ENCODE measurements at regions not wholly inside any gene's neighbourhood (a gene's known extent, or its start where the extent isn't known, plus 50 kb on each side); places are given as distances from the start of the nearest gene placed in this dataset.

GRCh38 chr13:47299304-47299703 is 402.5 kb upstream of the HTR2A start:
- ATAC-seq (ENCODE audit: poor library complexity) (no peak), DNase-seq (no peak)
- ChIA-PET CTCF (no interaction called here), POLR2A (no interaction called here)
- no peaks in the 10 kb centered on the region for H3K4me1 Mint-ChIP-seq (ENCODE audit: low read depth)
- no peaks in the 10 kb centered on the region for H3K4me1 ChIP-seq (ENCODE audit: insufficient read depth, low read length)
- no peak overlapping the region for H3K4me3 Mint-ChIP-seq
- TF ChIP-seq CTCF (IDR thresholded peaks at IDR 0.05), result no peak
- no peaks in the 10 kb centered on the region for H3K27me3 ChIP-seq (ENCODE audit: control insufficient read depth in 1 of 2, insufficient read depth in 2 of 2, low read length in 2 of 2)
- no peaks in the 10 kb centered on the region for H3K9me3 ChIP-seq (ENCODE audit: control insufficient read depth in 1 of 2, insufficient read depth in 1 of 2, low read length in 2 of 2)
- H3K27me3 Mint-ChIP-seq, result peaks cover 11% of the 10 kb centered on the region
- intact Hi-C loops (cut with DNase I, micrococcal nuclease), result no loop called here
- no peaks in the 10 kb centered on the region for H3K9me3 Mint-ChIP-seq
- H3K36me3 Mint-ChIP-seq (ENCODE audit: low read depth), result no peaks in the 10 kb centered on the region
- H3K36me3 ChIP-seq (ENCODE audit: insufficient read depth, low read length), result no peaks in the 10 kb centered on the region
- H3K4me3 ChIP-seq (ENCODE audit: low read length), result no peak overlapping the region
- no peak overlapping the region for H3K27ac ChIP-seq (ENCODE audit: low read depth in 1 of 2, low read length in 2 of 2)
- no peak overlapping the region for H3K27ac Mint-ChIP-seq

- DNase-seq (no peak), ATAC-seq (ENCODE audit: poor library complexity) (no peak)
- peaks cover 14% of the 10 kb centered on the region for H3K27me3 Mint-ChIP-seq
- POLR2A ChIA-PET, result no interaction called here
- H3K9me3 Mint-ChIP-seq, result no peaks in the 10 kb centered on the region
- H3K4me3 ChIP-seq (ENCODE audit: low read length), result no peak overlapping the region
- intact Hi-C loops (cut with DNase I, micrococcal nuclease), result no loop called here
- H3K36me3 Mint-ChIP-seq (ENCODE audit: low read depth), result no peaks in the 10 kb centered on the region
- no peaks in the 10 kb centered on the region for H3K4me1 Mint-ChIP-seq (ENCODE audit: low read depth)
- no peaks in the 10 kb centered on the region for H3K36me3 ChIP-seq (ENCODE audit: insufficient read depth, low read length)
- no peak overlapping the region for H3K27ac Mint-ChIP-seq
- no peaks in the 10 kb centered on the region for H3K4me1 ChIP-seq (ENCODE audit: insufficient read depth, low read length)
- no peak overlapping the region for H3K4me3 Mint-ChIP-seq
- H3K9me3 ChIP-seq (ENCODE audit: control insufficient read depth in 1 of 2, insufficient read depth in 1 of 2, low read length in 2 of 2), result no peaks in the 10 kb centered on the region
- H3K27me3 ChIP-seq (ENCODE audit: control insufficient read depth in 1 of 2, insufficient read depth in 2 of 2, low read length in 2 of 2), result no peaks in the 10 kb centered on the region
- no peak for TF ChIP-seq CTCF (IDR thresholded peaks at IDR 0.05)
- CTCF ChIA-PET, result no interaction called here
- no peak overlapping the region for H3K27ac ChIP-seq (ENCODE audit: low read depth in 1 of 2, low read length in 2 of 2)
Measured at GRCh38 chr13:47298506-47298905, 401.7 kb upstream of the HTR2A start.

- ChIA-PET POLR2A (no interaction called here), CTCF (no interaction called here)
- Histone ChIP-seq H3K4me3 (ENCODE audit: low read length) (no peak overlapping the region), H3K27ac (ENCODE audit: low read depth in 1 of 2, low read length in 2 of 2) (no peak overlapping the region), H3K9me3 (ENCODE audit: control insufficient read depth in 1 of 2, insufficient read depth in 1 of 2, low read length in 2 of 2) (no peaks in the 10 kb centered on the region), H3K36me3 (ENCODE audit: insufficient read depth, low read length) (no peaks in the 10 kb centered on the region), H3K27me3 (ENCODE audit: control insufficient read depth in 1 of 2, insufficient read depth in 2 of 2, low read length in 2 of 2) (no peaks in the 10 kb centered on the region), H3K4me1 (ENCODE audit: insufficient read depth, low read length) (no peaks in the 10 kb centered on the region)
- Mint-ChIP-seq H3K9me3 (no peaks in the 10 kb centered on the region), H3K27ac (no peak overlapping the region), H3K4me3 (no peak overlapping the region), H3K4me1 (ENCODE audit: low read depth) (no peaks in the 10 kb centered on the region), H3K27me3 (peaks cover 11% of the 10 kb centered on the region), H3K36me3 (ENCODE audit: low read depth) (no peaks in the 10 kb centered on the region)
- TF ChIP-seq CTCF (IDR thresholded peaks at IDR 0.05), result no peak
- intact Hi-C loops (cut with DNase I, micrococcal nuclease), result no loop called here
- ATAC-seq (ENCODE audit: poor library complexity), result no peak
- DNase-seq, result no peak
Measured at GRCh38 chr13:47294691-47295090, 397.8 kb upstream of the HTR2A start.
